ENCODE measurements at regions not wholly inside any gene's neighbourhood (a gene's known extent, or its start where the extent isn't known, plus 50 kb on each side); places are given as distances from the start of the nearest gene placed in this dataset.

- TF ChIP-seq ZC3H10 (CRISPR knock-in tag; IDR thresholded peaks at IDR 0.05) (no peak), ZFP3 (CRISPR knock-in tag; IDR thresholded peaks at IDR 0.05) (no peak), PATZ1 (CRISPR knock-in tag; IDR thresholded peaks at IDR 0.05; ENCODE audit: borderline replicate concordance) (no peak), BACH2 (CRISPR knock-in tag; IDR thresholded peaks at IDR 0.05; ENCODE audit: borderline replicate concordance) (no peak), CREB5 (CRISPR knock-in tag; IDR thresholded peaks at IDR 0.05; ENCODE audit: low read depth) (no peak), CSDC2 (CRISPR knock-in tag; IDR thresholded peaks at IDR 0.05) (no peak), OSR1 (CRISPR knock-in tag; IDR thresholded peaks at IDR 0.05) (no peak), ISL1 (CRISPR knock-in tag; IDR thresholded peaks at IDR 0.05) (no peak), SNAI2 (CRISPR knock-in tag; IDR thresholded peaks at IDR 0.05) (no peak), ZFP30 (CRISPR knock-in tag; IDR thresholded peaks at IDR 0.05) (no peak), ZNF70 (CRISPR knock-in tag; IDR thresholded peaks at IDR 0.05) (no peak)
These were observed 64.0 kb upstream of the CPOX start for GRCh38 chr3:98657457-98657856.

Data from SK-N-SH treated with all-trans-retinoic acid at 6 μM for 48 hours (cell line).